SU-DHL-6 (cell line): ENCODE measurements at regions not wholly inside any gene's neighbourhood (a gene's known extent, or its start where the extent isn't known, plus 50 kb on each side); places are given as distances from the start of the nearest gene placed in this dataset.
"Not testable (repeated sequence)": the region's sequence is repeated elsewhere in the genome, so short reads cannot be mapped to it uniquely, and the experiment has no call there.

ENCODE experiments used
- H2AFZ ChIP-seq: fragments of 200-600 bp; sonication (generic); 2 replicates; pipeline ENCODE4 v1.6.1; 2014; ENCODE audit warnings: low read depth, mild to moderate bottlenecking, moderate library complexity, mixed read lengths, antibody characterized with exemption, low read length; ENCODE audit not compliant: severe bottlenecking
- H3F3A ChIP-seq: fragments of 200-600 bp; shearing (Covaris generic); 2 replicates; pipeline ENCODE4 v1.6.0; 2016; ENCODE audit warnings: antibody characterized with exemption, mild to moderate bottlenecking; ENCODE audit not compliant: insufficient read depth
- H3K27ac ChIP-seq: fragments of 200-600 bp; sonication (generic); 2 replicates; pipeline ENCODE4 v1.5.1; 2016; ENCODE audit warnings: low read depth, mild to moderate bottlenecking, low read length, moderate library complexity, mixed read lengths
- H3K27me3 ChIP-seq: fragments of 200-600 bp; sonication (generic), shearing (Covaris generic); 2 replicates; pipeline ENCODE4 v1.6.0; 2014; ENCODE audit warnings: mild to moderate bottlenecking, low read length
- H3K36me3 ChIP-seq: fragments of 200-600 bp; sonication (generic); 2 replicates; pipeline ENCODE4 v1.6.1; 2014; ENCODE audit warnings: mild to moderate bottlenecking, low read length, mixed read lengths
- H3K4me2 ChIP-seq: fragments of 300-600, 200-600 bp; shearing (Covaris generic), sonication (generic); 2 replicates; pipeline ENCODE4 v1.6.0; 2014; ENCODE audit warnings: low read length, low read depth, mild to moderate bottlenecking; ENCODE audit not compliant: poor library complexity, severe bottlenecking
- H3K4me3 ChIP-seq: fragments of 200-600 bp; sonication (generic); 2 replicates; pipeline ENCODE4 v1.5.1; 2014; ENCODE audit warnings: antibody characterized with exemption, low read length, mild to moderate bottlenecking, mixed read lengths; ENCODE audit not compliant: insufficient read depth, poor library complexity, severe bottlenecking
- H3K79me2 ChIP-seq: fragments of 200-600 bp; sonication (generic); 2 replicates; pipeline ENCODE4 v1.6.1; 2014; ENCODE audit warnings: mild to moderate bottlenecking, low read length, moderate library complexity; ENCODE audit not compliant: insufficient read depth
- H3K9ac ChIP-seq: fragments of 200-600 bp; sonication (generic); 2 replicates; pipeline ENCODE4 v1.7.0; 2014; ENCODE audit warnings: mild to moderate bottlenecking, low read length
- H3K9me2 ChIP-seq: fragments of 200-600 bp; sonication (generic); replicated peaks from 2 replicates; pipeline ENCODE4 v1.6.1; 2014; ENCODE audit warnings: low read length; ENCODE audit not compliant: insufficient read depth
- H3K9me3 ChIP-seq: fragments of 200-600 bp; sonication (generic); 2 replicates; pipeline ENCODE4 v1.6.1; 2014; ENCODE audit warnings: low read length, mixed read lengths; ENCODE audit not compliant: insufficient read depth
- H4K20me1 ChIP-seq: fragments of 200-600 bp; sonication (generic); 2 replicates; pipeline ENCODE4 v1.6.1; 2014; ENCODE audit warnings: low read depth, mild to moderate bottlenecking, antibody characterized with exemption, low read length, moderate library complexity, mixed read lengths
- EZH2phosphoT487 ChIP-seq: fragments of 200-600 bp; sonication (generic), shearing (Covaris generic); conservative IDR thresholded peaks from 2 replicates; pipeline ENCODE4 v1.6.1; 2018; ENCODE audit warnings: mild to moderate bottlenecking, antibody characterized with exemption, low read length, moderate library complexity, mixed read lengths
- TF ChIP-seq, protein P1 (sequence below): fragments of 200-600 bp; sonication (generic); IDR thresholded peaks from one replicate; pipeline ENCODE4 v1.5.1; 2017; ENCODE audit warnings: antibody characterized with exemption, mild to moderate bottlenecking, low read length, moderate library complexity; ENCODE audit not compliant: insufficient read depth, poor library complexity, severe bottlenecking

DNA sequence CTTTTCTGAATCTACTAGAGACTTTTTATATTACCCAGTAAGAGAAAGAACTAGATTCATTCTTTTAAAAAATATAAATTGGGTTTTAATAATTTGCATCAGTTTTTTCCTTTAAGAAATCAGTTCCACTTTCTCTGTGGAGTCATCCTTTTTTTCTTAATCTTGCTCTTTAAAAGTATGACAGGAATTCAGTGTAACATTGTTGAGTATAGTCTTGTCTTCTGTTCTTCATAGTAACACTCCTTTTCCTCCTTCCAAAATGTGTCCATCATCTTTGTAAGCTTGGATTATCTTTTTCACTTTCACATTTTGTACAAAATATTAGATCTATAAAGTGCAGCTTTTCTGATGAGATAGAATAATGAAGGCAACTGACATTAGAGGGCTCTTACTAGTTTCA lies 135.4 kb downstream of the HAUS1 start:
- Histone ChIP-seq H3K27ac (no peak overlapping the region), H3F3A (peaks cover 8% of the 10 kb centered on the region; the same call in 1 of the 2 replicates), H3K4me2 (no peak overlapping the region), H3K9me2 (no peaks in the 10 kb centered on the region), H3K79me2 (peaks cover 84% of the 10 kb centered on the region), H3K9me3 (no peaks in the 10 kb centered on the region), H3K4me3 (no peak overlapping the region), H3K9ac (no peak overlapping the region), H2AFZ (no peak overlapping the region), H3K36me3 (peaks cover 14% of the 10 kb centered on the region; the same call in 1 of the 2 replicates), H3K27me3 (no peaks in the 10 kb centered on the region), H4K20me1 (peaks cover 6% of the 10 kb centered on the region; the same call in 1 of the 2 replicates)
- TF ChIP-seq EZH2phosphoT487: no peak
- TF ChIP-seq, protein P1, sequence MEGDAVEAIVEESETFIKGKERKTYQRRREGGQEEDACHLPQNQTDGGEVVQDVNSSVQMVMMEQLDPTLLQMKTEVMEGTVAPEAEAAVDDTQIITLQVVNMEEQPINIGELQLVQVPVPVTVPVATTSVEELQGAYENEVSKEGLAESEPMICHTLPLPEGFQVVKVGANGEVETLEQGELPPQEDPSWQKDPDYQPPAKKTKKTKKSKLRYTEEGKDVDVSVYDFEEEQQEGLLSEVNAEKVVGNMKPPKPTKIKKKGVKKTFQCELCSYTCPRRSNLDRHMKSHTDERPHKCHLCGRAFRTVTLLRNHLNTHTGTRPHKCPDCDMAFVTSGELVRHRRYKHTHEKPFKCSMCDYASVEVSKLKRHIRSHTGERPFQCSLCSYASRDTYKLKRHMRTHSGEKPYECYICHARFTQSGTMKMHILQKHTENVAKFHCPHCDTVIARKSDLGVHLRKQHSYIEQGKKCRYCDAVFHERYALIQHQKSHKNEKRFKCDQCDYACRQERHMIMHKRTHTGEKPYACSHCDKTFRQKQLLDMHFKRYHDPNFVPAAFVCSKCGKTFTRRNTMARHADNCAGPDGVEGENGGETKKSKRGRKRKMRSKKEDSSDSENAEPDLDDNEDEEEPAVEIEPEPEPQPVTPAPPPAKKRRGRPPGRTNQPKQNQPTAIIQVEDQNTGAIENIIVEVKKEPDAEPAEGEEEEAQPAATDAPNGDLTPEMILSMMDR: no peak

DNA sequence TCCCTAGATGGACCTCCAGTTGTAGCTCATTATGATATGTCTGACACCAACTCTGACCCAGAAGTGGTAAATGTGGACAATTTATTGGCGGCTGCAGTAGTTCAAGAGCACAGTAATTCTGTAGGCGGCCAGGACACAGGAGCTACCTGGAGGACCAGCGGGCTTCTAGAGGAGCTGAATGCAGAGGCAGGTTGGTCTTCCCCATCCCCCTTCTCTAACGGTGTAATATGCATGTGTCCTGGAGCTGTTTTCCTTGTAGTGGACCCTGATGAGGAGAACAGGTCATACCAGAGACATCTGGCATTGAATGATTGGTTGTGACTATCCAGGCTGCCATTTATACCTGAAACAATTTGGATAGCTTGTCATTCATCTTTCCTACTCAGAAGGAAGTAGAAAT lies 135.8 kb downstream of the HAUS1 start:
- Histone ChIP-seq H3K9ac (no peak overlapping the region), H3K9me3 (no peaks in the 10 kb centered on the region), H3K27me3 (no peaks in the 10 kb centered on the region), H3K27ac (no peak overlapping the region), H4K20me1 (peaks cover 6% of the 10 kb centered on the region; the same call in 1 of the 2 replicates), H2AFZ (no peak overlapping the region), H3K36me3 (peaks cover 14% of the 10 kb centered on the region; the same call in 1 of the 2 replicates), H3F3A (peaks cover 8% of the 10 kb centered on the region; the same call in 1 of the 2 replicates), H3K9me2 (no peaks in the 10 kb centered on the region), H3K4me3 (no peak overlapping the region), H3K4me2 (no peak overlapping the region), H3K79me2 (peaks cover 84% of the 10 kb centered on the region)
- TF ChIP-seq, protein P1: no peak
- no peak for TF ChIP-seq EZH2phosphoT487

DNA sequence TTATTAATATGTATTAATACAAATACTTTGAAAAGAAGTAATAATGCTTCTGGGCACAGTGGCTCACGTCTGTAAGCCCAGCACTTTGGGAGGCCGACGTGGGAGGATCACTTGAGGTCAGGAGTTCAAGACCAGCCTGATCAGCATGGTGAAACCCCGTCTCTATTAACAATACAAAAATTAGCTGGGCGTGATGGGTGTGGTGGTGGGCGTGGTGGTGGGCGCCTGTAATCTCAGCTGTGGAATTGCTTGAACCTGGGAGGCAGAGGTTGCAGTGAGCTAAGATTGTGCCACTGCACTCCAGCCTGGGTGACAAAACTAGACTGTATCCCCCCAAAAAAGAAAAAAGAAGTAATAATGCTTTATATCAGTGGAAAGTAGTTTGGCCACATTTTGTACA lies 137.2 kb downstream of the HAUS1 start:
- not testable (repeated sequence) for H3K27ac ChIP-seq, H3F3A ChIP-seq, H3K9me2 ChIP-seq, H3K27me3 ChIP-seq, H4K20me1 ChIP-seq, H3K4me2 ChIP-seq, H3K9me3 ChIP-seq, H2AFZ ChIP-seq, H3K4me3 ChIP-seq, H3K9ac ChIP-seq
- H3K79me2 ChIP-seq: peaks cover 84% of the 10 kb centered on the region
- peaks cover 14% of the 10 kb centered on the region; the same call in 1 of the 2 replicates for H3K36me3 ChIP-seq

DNA sequence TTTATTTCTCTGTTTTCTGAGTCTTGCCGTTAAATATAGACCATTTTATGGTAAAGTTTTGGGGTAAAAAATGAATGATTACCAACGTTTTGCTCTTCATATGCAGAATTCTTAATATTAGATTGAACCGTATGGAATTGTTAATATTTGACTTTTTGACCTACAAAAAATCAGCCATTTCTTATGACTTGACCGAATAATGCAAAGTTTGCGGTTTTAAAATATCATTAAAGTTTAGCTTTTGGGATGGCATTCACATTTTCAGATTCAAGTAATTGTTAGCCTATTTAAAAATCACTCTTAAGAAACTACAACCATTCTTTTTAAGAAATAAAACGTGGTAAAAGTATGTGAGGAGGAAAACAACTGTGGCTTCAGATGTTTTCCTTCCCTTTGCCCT lies 138.0 kb downstream of the HAUS1 start:
- Histone ChIP-seq H3K36me3 (peaks cover 14% of the 10 kb centered on the region; the same call in 1 of the 2 replicates), H3K27me3 (no peaks in the 10 kb centered on the region), H3K4me3 (no peak overlapping the region), H3K79me2 (peaks cover 84% of the 10 kb centered on the region), H2AFZ (no peak overlapping the region), H3F3A (peaks cover 5% of the 10 kb centered on the region; the same call in 1 of the 2 replicates), H3K27ac (no peak overlapping the region), H3K9me2 (no peaks in the 10 kb centered on the region), H3K4me2 (no peak overlapping the region), H3K9me3 (no peaks in the 10 kb centered on the region), H4K20me1 (peaks cover 6% of the 10 kb centered on the region; the same call in 1 of the 2 replicates), H3K9ac (no peak overlapping the region)
- no peak for TF ChIP-seq EZH2phosphoT487
- TF ChIP-seq, protein P1: no peak
